A673 (cell line): ENCODE measurements at regions not wholly inside any gene's neighbourhood (a gene's known extent, or its start where the extent isn't known, plus 50 kb on each side); places are given as distances from the start of the nearest gene placed in this dataset.

Experiments used
- BruUV-seq: library from RNA; stranded (reverse); fragments of 400-500 nt; replicated peaks from 2 replicates; lab custom pipeline; 2021; lab: Mats Ljungman, UMichigan
- CTCF ChIA-PET: fragments of 300-600 bp; sonication (Branson Sonifier 250); formaldehyde crosslinking; loops from one replicate; lab custom pipeline; 2022; ENCODE audit warnings: antibody characterized with exemption; lab: Charles Lee
- POLR2A ChIA-PET: fragments of 300-600 bp; sonication (Branson Sonifier 250); formaldehyde crosslinking; loops from one replicate; lab custom pipeline; 2022; ENCODE audit warnings: antibody characterized with exemption; ENCODE audit not compliant: low non-redundant PET; lab: Charles Lee
- DNase-seq: peaks from one replicate; pipeline ENCODE4 v3.0.0-alpha.2; 2015; ENCODE audit warnings: low spot score
- H3K27ac ChIP-seq: fragments of 200-600 bp; sonication (generic); 2 replicates; pipeline ENCODE4 v1.5.1; 2016; ENCODE audit warnings: mixed run types, low read depth, mild to moderate bottlenecking, mixed read lengths, antibody characterized with exemption, low read length; ENCODE audit not compliant: poor library complexity, severe bottlenecking
- H3K27me3 ChIP-seq: fragments of 200-600 bp; sonication (generic); replicated peaks from 2 replicates; pipeline ENCODE4 v1.6.1; 2017; ENCODE audit warnings: mixed run types, low read depth, mild to moderate bottlenecking, mixed read lengths, antibody characterized with exemption, low read length; ENCODE audit not compliant: insufficient read depth, poor library complexity
- H3K36me3 ChIP-seq: fragments of 200-600 bp; sonication (generic); 2 replicates; pipeline ENCODE4 v1.6.1; 2016; ENCODE audit warnings: mixed run types, mild to moderate bottlenecking, mixed read lengths, antibody characterized with exemption, low read length; ENCODE audit not compliant: insufficient read depth, poor library complexity, severe bottlenecking
- H3K4me1 ChIP-seq: fragments of 200-600 bp; sonication (generic); 2 replicates; pipeline ENCODE4 v1.6.1; 2017; ENCODE audit warnings: mixed run types, mild to moderate bottlenecking, mixed read lengths, antibody characterized with exemption, low read length; ENCODE audit not compliant: insufficient read depth, poor library complexity, severe bottlenecking
- H3K4me3 ChIP-seq: fragments of 200-600 bp; sonication (generic); 2 replicates; pipeline ENCODE4 v1.5.1; 2016; ENCODE audit warnings: low read depth, mixed run types, mild to moderate bottlenecking, mixed read lengths, low read length; ENCODE audit not compliant: poor library complexity, severe bottlenecking
- H3K9me3 ChIP-seq: fragments of 200-600 bp; sonication (generic); 2 replicates; pipeline ENCODE4 v1.6.1; 2016; ENCODE audit warnings: mixed run types, low read depth, mild to moderate bottlenecking, mixed read lengths, antibody characterized with exemption, low read length; ENCODE audit not compliant: poor library complexity, severe bottlenecking
- CTCF ChIP-seq: fragments of 300-800, 200-600 bp; sonication (generic); conservative IDR thresholded peaks from 2 replicates; pipeline ENCODE4 v1.5.1; 2017; ENCODE audit warnings: low read depth, mild to moderate bottlenecking, antibody characterized with exemption, low read length, moderate library complexity, mixed read lengths
- EZH2 ChIP-seq: fragments of 200-600 bp; sonication (generic); IDR thresholded peaks from 2 replicates; pipeline ENCODE4 v1.6.1; 2017; ENCODE audit warnings: borderline replicate concordance, low read depth, mild to moderate bottlenecking, mixed read lengths, antibody characterized with exemption, low read length; ENCODE audit not compliant: poor library complexity, severe bottlenecking
- intact Hi-C: fragments of 100-400 bp; cut with micrococcal nuclease; formaldehyde crosslinking; loops from one replicate; pipeline ENCODE4 v1.10.0; 2022; ENCODE audit not compliant: unreplicated experiment

GRCh38 chr2:19035238-19035637 lies 323.2 kb downstream of the OSR1 start:
- Histone ChIP-seq H3K27me3 (peaks cover 9% of the 10 kb centered on the region), H3K4me1 (no peaks in the 10 kb centered on the region), H3K27ac (no peak overlapping the region), H3K4me3 (no peak overlapping the region), H3K9me3 (no peaks in the 10 kb centered on the region), H3K36me3 (no peaks in the 10 kb centered on the region)
- ChIA-PET POLR2A (no interaction called here), CTCF (no interaction called here)
- no peak for DNase-seq
- TF ChIP-seq EZH2 (no peak), CTCF (no peak)
- intact Hi-C loops, result no loop called here
- no TSS peak for BruUV-seq

- no peak for TF ChIP-seq CTCF
- no peak for TF ChIP-seq EZH2
- no peaks in the 10 kb centered on the region for H3K4me1 ChIP-seq
- H3K36me3 ChIP-seq, result no peaks in the 10 kb centered on the region
- no peak for DNase-seq
- ChIA-PET CTCF (no interaction called here), POLR2A (no interaction called here)
- H3K9me3 ChIP-seq, result no peaks in the 10 kb centered on the region
- intact Hi-C loops, result no loop called here
- H3K27me3 ChIP-seq, result peaks cover 9% of the 10 kb centered on the region
- no TSS peak for BruUV-seq
- no peak overlapping the region for H3K27ac ChIP-seq
- H3K4me3 ChIP-seq, result no peak overlapping the region
These were observed 325.2 kb downstream of the OSR1 start for GRCh38 chr2:19033240-19033639.

- POLR2A ChIA-PET, result no interaction called here
These were observed 326.8 kb downstream of the OSR1 start for GRCh38 chr2:19031642-19032041.

More at GRCh38 chr2:19031642-19032041, 326.8 kb downstream of the OSR1 start:
- DNase-seq, result no peak
- Histone ChIP-seq H3K4me1 (no peaks in the 10 kb centered on the region), H3K4me3 (no peak overlapping the region), H3K27me3 (peaks cover 9% of the 10 kb centered on the region), H3K36me3 (no peaks in the 10 kb centered on the region), H3K27ac (no peak overlapping the region), H3K9me3 (no peaks in the 10 kb centered on the region)
- CTCF ChIA-PET, result no interaction called here
- no peak for TF ChIP-seq CTCF
- no peak for TF ChIP-seq EZH2
- intact Hi-C loops, result no loop called here
- BruUV-seq, result no TSS peak
